ENCODE measurements at regions not wholly inside any gene's neighbourhood (a gene's known extent, or its start where the extent isn't known, plus 50 kb on each side); places are given as distances from the start of the nearest gene placed in this dataset.

DNA sequence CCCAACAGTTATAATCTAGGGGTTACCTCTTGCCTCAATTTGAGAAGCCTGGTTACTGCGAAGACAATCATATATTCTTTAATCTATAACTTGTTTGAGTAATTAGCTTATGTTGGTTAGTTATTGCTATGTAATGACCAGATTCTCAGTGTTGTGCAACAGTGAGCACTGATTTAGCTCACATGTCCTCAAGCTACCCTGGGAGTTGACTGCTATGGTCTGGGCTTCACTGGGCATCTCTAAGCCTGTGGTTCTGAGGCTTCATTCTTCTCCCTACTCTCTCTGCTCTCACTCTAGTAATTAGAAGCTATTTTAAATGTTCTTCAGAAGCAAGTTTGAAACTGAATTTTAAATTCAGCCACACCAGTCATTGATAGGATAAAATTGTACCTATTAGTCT, 371.8 kb downstream of the PBX1 start (continued):
- no peak for TF ChIP-seq GLI4 (CRISPR knock-in tag; IDR thresholded peaks at IDR 0.05; ENCODE audit: borderline replicate concordance)
- TF ChIP-seq MXD4 (CRISPR knock-in tag; IDR thresholded peaks at IDR 0.05), result no peak
- TF ChIP-seq RAD21 (CRISPR knock-in tag; IDR thresholded peaks at IDR 0.05), result no peak
- TF ChIP-seq JUND (CRISPR knock-in tag; IDR thresholded peaks at IDR 0.05), result no peak
- TF ChIP-seq XRCC5 (optimal IDR thresholded peaks at IDR 0.05; ENCODE audit: low read length), result no peak
- TF ChIP-seq, protein P1, sequence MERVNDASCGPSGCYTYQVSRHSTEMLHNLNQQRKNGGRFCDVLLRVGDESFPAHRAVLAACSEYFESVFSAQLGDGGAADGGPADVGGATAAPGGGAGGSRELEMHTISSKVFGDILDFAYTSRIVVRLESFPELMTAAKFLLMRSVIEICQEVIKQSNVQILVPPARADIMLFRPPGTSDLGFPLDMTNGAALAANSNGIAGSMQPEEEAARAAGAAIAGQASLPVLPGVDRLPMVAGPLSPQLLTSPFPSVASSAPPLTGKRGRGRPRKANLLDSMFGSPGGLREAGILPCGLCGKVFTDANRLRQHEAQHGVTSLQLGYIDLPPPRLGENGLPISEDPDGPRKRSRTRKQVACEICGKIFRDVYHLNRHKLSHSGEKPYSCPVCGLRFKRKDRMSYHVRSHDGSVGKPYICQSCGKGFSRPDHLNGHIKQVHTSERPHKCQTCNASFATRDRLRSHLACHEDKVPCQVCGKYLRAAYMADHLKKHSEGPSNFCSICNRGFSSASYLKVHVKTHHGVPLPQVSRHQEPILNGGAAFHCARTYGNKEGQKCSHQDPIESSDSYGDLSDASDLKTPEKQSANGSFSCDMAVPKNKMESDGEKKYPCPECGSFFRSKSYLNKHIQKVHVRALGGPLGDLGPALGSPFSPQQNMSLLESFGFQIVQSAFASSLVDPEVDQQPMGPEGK (CRISPR knock-in tag; IDR thresholded peaks at IDR 0.05), result no peak
- TF ChIP-seq POLR2AphosphoS2 (IDR thresholded peaks at IDR 0.05; ENCODE audit: low read depth, low read length), result no peak
- TF ChIP-seq YEATS4 (CRISPR knock-in tag; IDR thresholded peaks at IDR 0.05; ENCODE audit: borderline replicate concordance), result no peak
- no peak for TF ChIP-seq NRL (CRISPR knock-in tag; IDR thresholded peaks at IDR 0.05; ENCODE audit: borderline replicate concordance)

DNA sequence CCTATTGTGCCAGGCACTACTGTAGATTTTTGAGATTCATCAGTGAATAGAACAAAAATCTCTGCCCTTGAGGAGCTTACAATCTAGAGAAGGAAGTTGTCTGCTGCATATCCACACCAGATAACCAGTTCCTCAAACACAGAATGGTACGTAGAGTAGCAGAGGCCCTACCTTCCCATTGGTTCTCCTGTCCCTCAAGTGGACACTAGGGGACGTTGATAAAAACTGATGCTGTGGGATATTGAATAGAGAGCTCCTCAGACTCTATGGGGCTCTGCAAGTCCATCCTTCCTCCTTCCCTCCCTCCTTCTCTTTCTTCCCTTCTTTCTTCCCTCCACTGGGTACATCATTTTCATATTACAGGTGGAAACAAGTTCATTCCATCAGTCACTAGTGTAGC, 371.3 kb downstream of the PBX1 start:
- WGBS (ENCODE audit: low lambda C conversion rate), result 11% methylated on average over 1 of the region's 2 CpGs
- TF ChIP-seq ZBTB7B (CRISPR knock-in tag; IDR thresholded peaks at IDR 0.05) (no peak), ZNF768 (CRISPR knock-in tag; IDR thresholded peaks at IDR 0.05) (no peak), ASH2L (IDR thresholded peaks at IDR 0.05; ENCODE audit: insufficient read length, low read depth, low read length) (no peak), TOPORS (CRISPR knock-in tag; IDR thresholded peaks at IDR 0.05) (no peak), NCOA2 (CRISPR knock-in tag; IDR thresholded peaks at IDR 0.05) (no peak), MIXL1 (CRISPR knock-in tag; IDR thresholded peaks at IDR 0.05) (no peak), ZNF547 (CRISPR knock-in tag; IDR thresholded peaks at IDR 0.05) (no peak), ERF (CRISPR knock-in tag; IDR thresholded peaks at IDR 0.05) (no peak), GATAD2A (CRISPR knock-in tag; IDR thresholded peaks at IDR 0.05) (no peak)
- TF ChIP-seq, protein P2, sequence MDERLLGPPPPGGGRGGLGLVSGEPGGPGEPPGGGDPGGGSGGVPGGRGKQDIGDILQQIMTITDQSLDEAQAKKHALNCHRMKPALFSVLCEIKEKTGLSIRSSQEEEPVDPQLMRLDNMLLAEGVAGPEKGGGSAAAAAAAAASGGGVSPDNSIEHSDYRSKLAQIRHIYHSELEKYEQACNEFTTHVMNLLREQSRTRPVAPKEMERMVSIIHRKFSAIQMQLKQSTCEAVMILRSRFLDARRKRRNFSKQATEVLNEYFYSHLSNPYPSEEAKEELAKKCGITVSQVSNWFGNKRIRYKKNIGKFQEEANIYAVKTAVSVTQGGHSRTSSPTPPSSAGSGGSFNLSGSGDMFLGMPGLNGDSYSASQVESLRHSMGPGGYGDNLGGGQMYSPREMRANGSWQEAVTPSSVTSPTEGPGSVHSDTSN (CRISPR knock-in tag; IDR thresholded peaks at IDR 0.05), result no peak
- TF ChIP-seq, protein P3, sequence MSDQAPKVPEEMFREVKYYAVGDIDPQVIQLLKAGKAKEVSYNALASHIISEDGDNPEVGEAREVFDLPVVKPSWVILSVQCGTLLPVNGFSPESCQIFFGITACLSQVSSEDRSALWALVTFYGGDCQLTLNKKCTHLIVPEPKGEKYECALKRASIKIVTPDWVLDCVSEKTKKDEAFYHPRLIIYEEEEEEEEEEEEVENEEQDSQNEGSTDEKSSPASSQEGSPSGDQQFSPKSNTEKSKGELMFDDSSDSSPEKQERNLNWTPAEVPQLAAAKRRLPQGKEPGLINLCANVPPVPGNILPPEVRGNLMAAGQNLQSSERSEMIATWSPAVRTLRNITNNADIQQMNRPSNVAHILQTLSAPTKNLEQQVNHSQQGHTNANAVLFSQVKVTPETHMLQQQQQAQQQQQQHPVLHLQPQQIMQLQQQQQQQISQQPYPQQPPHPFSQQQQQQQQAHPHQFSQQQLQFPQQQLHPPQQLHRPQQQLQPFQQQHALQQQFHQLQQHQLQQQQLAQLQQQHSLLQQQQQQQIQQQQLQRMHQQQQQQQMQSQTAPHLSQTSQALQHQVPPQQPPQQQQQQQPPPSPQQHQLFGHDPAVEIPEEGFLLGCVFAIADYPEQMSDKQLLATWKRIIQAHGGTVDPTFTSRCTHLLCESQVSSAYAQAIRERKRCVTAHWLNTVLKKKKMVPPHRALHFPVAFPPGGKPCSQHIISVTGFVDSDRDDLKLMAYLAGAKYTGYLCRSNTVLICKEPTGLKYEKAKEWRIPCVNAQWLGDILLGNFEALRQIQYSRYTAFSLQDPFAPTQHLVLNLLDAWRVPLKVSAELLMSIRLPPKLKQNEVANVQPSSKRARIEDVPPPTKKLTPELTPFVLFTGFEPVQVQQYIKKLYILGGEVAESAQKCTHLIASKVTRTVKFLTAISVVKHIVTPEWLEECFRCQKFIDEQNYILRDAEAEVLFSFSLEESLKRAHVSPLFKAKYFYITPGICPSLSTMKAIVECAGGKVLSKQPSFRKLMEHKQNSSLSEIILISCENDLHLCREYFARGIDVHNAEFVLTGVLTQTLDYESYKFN (CRISPR knock-in tag; conservative IDR thresholded peaks at IDR 0.05), result no peak

More for the DNA sequence above, 371.3 kb downstream of the PBX1 start:
- H3K9ac ChIP-seq (ENCODE audit: insufficient read depth, low read depth, low read length), result no peak overlapping the region
- POLR2A ChIA-PET, result no interaction called here
- no peaks in the 10 kb centered on the region for H3K9me3 ChIP-seq (ENCODE audit: low read length)
- intact Hi-C loops (cut with micrococcal nuclease; ENCODE audit: unreplicated experiment), result no loop called here
- no peak overlapping the region for H3K4me2 ChIP-seq (ENCODE audit: low read depth, low read length)
- no peak for ATAC-seq
- no TSS peak for BruUV-seq (replicated peaks)
- in situ Hi-C loops (cut with HindIII; ENCODE audit: extremely low pct_ligation_motif_present, low pct_unique_long_range_greater_than_20kb), result no loop called here
- H3K4me1 ChIP-seq (ENCODE audit: insufficient read depth, low read length), result no peaks in the 10 kb centered on the region
- H4K20me1 ChIP-seq (ENCODE audit: insufficient read depth, low read length), result no peaks in the 10 kb centered on the region
- no peaks in the 10 kb centered on the region for H3K79me2 ChIP-seq (ENCODE audit: insufficient read depth, low read length)
- no peak overlapping the region for H2AFZ ChIP-seq (ENCODE audit: low read length)
- H3K4me3 ChIP-seq (replicated peaks in 1 of 3; ENCODE audit: insufficient read depth in 1 of 3, low read depth in 2 of 3, low read length in 3 of 3), result no peak overlapping the region
- no peaks in the 10 kb centered on the region for H3K36me3 ChIP-seq (replicated peaks in 1 of 2; ENCODE audit: control insufficient read depth in 1 of 2, insufficient read depth in 2 of 2, low read length in 2 of 2)
- DNase-seq (ENCODE audit: low spot score), result no peak
- FAIRE-seq, result no peak
- CTCF ChIA-PET (ENCODE audit: low intra/inter-chr PET ratio, low total read pairs), result no interaction called here
- H3K27ac ChIP-seq (ENCODE audit: extremely low read length, insufficient read depth, low read length), result no peak overlapping the region
- H3K27me3 ChIP-seq (ENCODE audit: control insufficient read depth in 1 of 2, insufficient read depth in 2 of 2, low read length in 2 of 2), result no peaks in the 10 kb centered on the region
